H1 (cell line): ENCODE measurements at regions not wholly inside any gene's neighbourhood (a gene's known extent, or its start where the extent isn't known, plus 50 kb on each side); places are given as distances from the start of the nearest gene placed in this dataset.

ENCODE experiments used
- CTCF ChIA-PET: fragments of 300-600 bp; sonication (Branson Sonifier 250); formaldehyde crosslinking; loops from one replicate; lab custom pipeline; 2021; ENCODE audit not compliant: partially characterized antibody; lab: Charles Lee
- POLR2A ChIA-PET: fragments of 300-600 bp; sonication (Branson Sonifier 250); formaldehyde crosslinking; loops from one replicate; lab custom pipeline; 2021; ENCODE audit warnings: inconsistent platforms; ENCODE audit not compliant: partially characterized antibody; lab: Charles Lee
- DNase-seq, 2 experiments: peaks; one replicate each; pipeline versions ENCODE4 v3.0.0 to v3.0.0-alpha.2; 2010 to 2022; ENCODE audit warnings: low spot score in 2 of 2, low read depth in 1 of 2, mixed read lengths in 1 of 2
- FAIRE-seq: peaks from 2 replicates; lab custom pipeline; 2011; peaks lifted over from hg19 to GRCh38; lab: Jason Lieb, UNC
- H2AFZ ChIP-seq: 2 replicates; pipeline ENCODE4 v1.8.1; 2012; ENCODE audit warnings: low read length, inconsistent platforms
- H2AK5ac ChIP-seq: 2 replicates; pipeline ENCODE4 v1.6.1; 2013; ENCODE audit warnings: low read depth, low read length
- H2BK120ac ChIP-seq: replicated peaks from 2 replicates; pipeline ENCODE3; 2013; ENCODE audit warnings: low read depth, low read length, inconsistent platforms
- H2BK12ac ChIP-seq: 2 replicates; pipeline ENCODE4 v1.6.1; 2013; ENCODE audit warnings: low read depth, low read length
- H2BK15ac ChIP-seq: 2 replicates; pipeline ENCODE4 v1.6.1; 2013; ENCODE audit warnings: low read length
- H2BK20ac ChIP-seq: 2 replicates; pipeline ENCODE4 v1.6.1; 2013; ENCODE audit warnings: low read length
- H2BK5ac ChIP-seq: 2 replicates; pipeline ENCODE4 v1.6.1; 2013; ENCODE audit warnings: low read depth, low read length
- H3K14ac ChIP-seq: 2 replicates; pipeline ENCODE4 v1.6.1; 2013; ENCODE audit warnings: inconsistent platforms; ENCODE audit not compliant: insufficient read length
- H3K18ac ChIP-seq: 2 replicates; pipeline ENCODE4 v1.6.1; 2013; ENCODE audit warnings: low read length; ENCODE audit errors: extremely low read depth
- H3K23ac ChIP-seq: 2 replicates; pipeline ENCODE4 v1.6.1; 2013; ENCODE audit warnings: inconsistent platforms; ENCODE audit not compliant: insufficient read length
- H3K23me2 ChIP-seq: 2 replicates; pipeline ENCODE4 v1.6.1; 2013; ENCODE audit warnings: low read depth, low read length
- H3K27ac ChIP-seq: 2 replicates; pipeline ENCODE4 v1.6.1; 2011; ENCODE audit warnings: low read depth, low read length, inconsistent platforms
- H3K27me3 ChIP-seq, 4 experiments: replicated peaks in 1 of 4; 1 replicate in 1 of 4; 2 replicates in 3 of 4; pipeline versions ENCODE4 v1.6.1 to v1.8.1; 2011 to 2013; ENCODE audit warnings: low read length in 3 of 4, mild to moderate bottlenecking in 3 of 4, inconsistent platforms in 2 of 4, mixed read lengths in 2 of 4, moderate library complexity in 1 of 4; ENCODE audit not compliant: control insufficient read depth in 3 of 4, insufficient read depth in 3 of 4; ENCODE audit errors: extremely low read depth in 1 of 4
- H3K36me3 ChIP-seq, 4 experiments: 2 replicates each; pipeline versions ENCODE4 v1.6.1 to v1.8.1; 2011 to 2013; ENCODE audit warnings: mild to moderate bottlenecking in 4 of 4, low read length in 3 of 4, moderate library complexity in 2 of 4, control low read depth in 1 of 4, inconsistent platforms in 1 of 4; ENCODE audit not compliant: insufficient read depth in 4 of 4, control insufficient read depth in 2 of 4
- H3K4ac ChIP-seq: replicated peaks from 2 replicates; pipeline ENCODE3; 2013; ENCODE audit warnings: low read length, low read depth, mixed read lengths, inconsistent platforms; ENCODE audit not compliant: insufficient read length
- H3K4me1 ChIP-seq, 4 experiments: replicated peaks in 1 of 4; 1 replicate in 1 of 4; 2 replicates in 3 of 4; pipeline versions ENCODE4 v1.6.1 to v1.8.1; 2011 to 2013; ENCODE audit warnings: low read length in 3 of 4, inconsistent platforms in 2 of 4, mixed read lengths in 1 of 4; ENCODE audit not compliant: insufficient read depth in 4 of 4, control insufficient read depth in 3 of 4
- H3K4me2 ChIP-seq, 2 experiments: 2 replicates each; pipeline versions ENCODE4 v1.6.1 to v1.8.1; 2011 to 2013; ENCODE audit warnings: low read depth in 2 of 2, low read length in 2 of 2, control low read depth in 1 of 2, inconsistent platforms in 1 of 2, mild to moderate bottlenecking in 1 of 2; ENCODE audit not compliant: insufficient read depth in 1 of 2
- H3K4me3 ChIP-seq, 4 experiments: fragments of 200-600, 300-600 bp in 1 of 4; sonication (generic), shearing (Covaris generic), sonication (Bioruptor Twin) in 1 of 4; 2 replicates each; pipeline versions ENCODE4 v1.5.1 to v1.8.1; 2011 to 2016; ENCODE audit warnings: low read length in 4 of 4, low read depth in 3 of 4, control low read depth in 2 of 4, inconsistent platforms in 2 of 4, mild to moderate bottlenecking in 2 of 4, mixed read lengths in 1 of 4, moderate library complexity in 1 of 4; ENCODE audit not compliant: insufficient read depth in 2 of 4; ENCODE audit errors: extremely low read depth in 1 of 4
- H3K56ac ChIP-seq: replicated peaks from 2 replicates; pipeline ENCODE3; 2013; ENCODE audit warnings: low read depth, mild to moderate bottlenecking, mixed read lengths, low read length, inconsistent platforms; ENCODE audit not compliant: insufficient read length
- H3K79me1 ChIP-seq: 2 replicates; pipeline ENCODE4 v1.6.1; 2013; ENCODE audit warnings: low read depth, low read length, control low read depth
- H3K79me2 ChIP-seq, 2 experiments: 2 replicates each; pipeline versions ENCODE4 v1.6.1 to v1.8.1; 2012 to 2013; ENCODE audit warnings: low read length in 2 of 2, mild to moderate bottlenecking in 2 of 2, inconsistent platforms in 1 of 2; ENCODE audit not compliant: insufficient read depth in 2 of 2, control insufficient read depth in 1 of 2
- H3K9ac ChIP-seq, 4 experiments: replicated peaks in 1 of 4; 1 replicate in 1 of 4; 2 replicates in 3 of 4; pipeline versions ENCODE4 v1.6.1 to v1.8.1; 2011 to 2013; ENCODE audit warnings: low read depth in 3 of 4, low read length in 3 of 4, control low read depth in 2 of 4, mild to moderate bottlenecking in 2 of 4, moderate library complexity in 2 of 4, inconsistent platforms in 1 of 4; ENCODE audit errors: extremely low read depth in 1 of 4
- H3K9me3 ChIP-seq, 2 experiments: 2 replicates each; pipeline versions ENCODE4 v1.6.1 to v1.8.1; 2012 to 2013; ENCODE audit warnings: mild to moderate bottlenecking in 2 of 2, moderate library complexity in 2 of 2, control low read depth in 1 of 2, inconsistent platforms in 1 of 2, low read depth in 1 of 2, low read length in 1 of 2, mixed read lengths in 1 of 2; ENCODE audit not compliant: insufficient read depth in 2 of 2
- H4K20me1 ChIP-seq, 2 experiments: replicated peaks in 1 of 2; 2 replicates each; pipeline versions ENCODE3 to v1.8.1; 2011 to 2013; ENCODE audit warnings: inconsistent platforms in 2 of 2, low read length in 2 of 2, mild to moderate bottlenecking in 1 of 2; ENCODE audit not compliant: insufficient read depth in 2 of 2, control insufficient read depth in 1 of 2
- H4K5ac ChIP-seq: 2 replicates; pipeline ENCODE4 v1.6.1; 2013; ENCODE audit warnings: low read length, low read depth, mixed read lengths, inconsistent platforms; ENCODE audit not compliant: insufficient read length
- H4K8ac ChIP-seq: 2 replicates; pipeline ENCODE4 v1.8.0; 2013; ENCODE audit warnings: mild to moderate bottlenecking, moderate library complexity, low read length, inconsistent platforms; ENCODE audit not compliant: insufficient read depth; ENCODE audit errors: extremely low read depth
- H4K91ac ChIP-seq: replicated peaks from 2 replicates; pipeline ENCODE3; 2013; ENCODE audit warnings: low read length, mixed read lengths, inconsistent platforms; ENCODE audit not compliant: insufficient read length
- CEBPB ChIP-seq: IDR thresholded peaks from 2 replicates; pipeline ENCODE4 v1.6.1; 2012; ENCODE audit warnings: low read depth, low read length
- CHD2 ChIP-seq: IDR thresholded peaks from 2 replicates; pipeline ENCODE4 v1.6.1; 2012; ENCODE audit warnings: low read length, improper control_type of control experiment
- FOSL1 ChIP-seq: IDR thresholded peaks from 2 replicates; pipeline ENCODE4 v1.6.1; 2011; ENCODE audit warnings: mild to moderate bottlenecking, low read depth, low read length, moderate library complexity; ENCODE audit not compliant: insufficient read depth
- GABPA ChIP-seq: IDR thresholded peaks from 2 replicates; pipeline ENCODE4 v1.6.1; 2011; ENCODE audit warnings: mild to moderate bottlenecking, low read length, moderate library complexity, borderline replicate concordance; ENCODE audit not compliant: insufficient read depth
- KDM4A ChIP-seq: IDR thresholded peaks from one replicate; pipeline ENCODE4 v1.7.1; 2012; ENCODE audit warnings: low read depth, mild to moderate bottlenecking, moderate library complexity, low read length, inconsistent platforms; ENCODE audit not compliant: severe bottlenecking
- MAFK ChIP-seq: IDR thresholded peaks from 2 replicates; pipeline ENCODE4 v1.6.1; 2012; ENCODE audit warnings: low read depth, mild to moderate bottlenecking, improper control_type of control experiment, low read length
- NANOG ChIP-seq: IDR thresholded peaks from 2 replicates; pipeline ENCODE4 v1.6.1; 2011; ENCODE audit warnings: low read length, low read depth, mild to moderate bottlenecking, inconsistent platforms; ENCODE audit not compliant: insufficient read depth, poor library complexity, severe bottlenecking
- POLR2A ChIP-seq, 2 experiments: IDR thresholded peaks; 1 replicate in 1 of 2; 2 replicates in 1 of 2; pipeline ENCODE4 v1.6.1; 2011; ENCODE audit warnings: low read depth in 2 of 2, low read length in 2 of 2, mild to moderate bottlenecking in 2 of 2; ENCODE audit errors: control extremely low read depth in 1 of 2
- SAP30 ChIP-seq: fragments of 300-600 bp; sonication (generic); IDR thresholded peaks from 2 replicates; pipeline ENCODE4 v1.7.1; 2012; ENCODE audit warnings: low read length, moderate library complexity, mild to moderate bottlenecking, inconsistent platforms; ENCODE audit not compliant: insufficient read depth, insufficient replicate concordance
- SIN3A ChIP-seq, 2 experiments: IDR thresholded peaks in 1 of 2; conservative IDR thresholded peaks in 1 of 2; 2 replicates each; pipeline ENCODE4 v1.6.1; 2011 to 2012; ENCODE audit warnings: low read length in 2 of 2, improper control_type of control experiment in 1 of 2, low read depth in 1 of 2, mild to moderate bottlenecking in 1 of 2
- SIRT6 ChIP-seq: IDR thresholded peaks from one replicate; pipeline ENCODE4 v1.7.1; 2012; ENCODE audit warnings: low read length, inconsistent platforms
- SP1 ChIP-seq: IDR thresholded peaks from 2 replicates; pipeline ENCODE4 v1.6.1; 2011; ENCODE audit warnings: low read depth, low read length
- SP2 ChIP-seq: IDR thresholded peaks from 2 replicates; pipeline ENCODE4 v1.6.1; 2012; ENCODE audit warnings: mild to moderate bottlenecking, low read length, inconsistent platforms
- SRF ChIP-seq: IDR thresholded peaks from 2 replicates; pipeline ENCODE4 v1.6.1; 2011; ENCODE audit warnings: mild to moderate bottlenecking, low read depth, low read length, moderate library complexity
- WGBS, 2 experiments: shearing (Covaris generic) in 1 of 2; methylation state at CpG; one replicate each; pipeline versions ENCODE4 v1.1.6 to v1.1.7; 2013 to 2015; ENCODE audit warnings: low lambda C conversion rate in 2 of 2, mixed read lengths in 2 of 2, inconsistent platforms in 1 of 2, low coverage in 1 of 2, missing lambda C conversion rate in 1 of 2; ENCODE audit not compliant: insufficient replicate concordance in 2 of 2, insufficient coverage in 1 of 2, insufficient read length in 1 of 2; ENCODE audit errors: extremely low coverage in 1 of 2, missing lambda C conversion rate in 1 of 2; 5-methylcytosine and 5-hydroxymethylcytosine counted together
- TF ChIP-seq, protein P1 (sequence below): IDR thresholded peaks from 2 replicates; pipeline ENCODE4 v1.6.1; 2011; ENCODE audit warnings: low read depth, mild to moderate bottlenecking, low read length; ENCODE audit not compliant: insufficient read depth

DNA sequence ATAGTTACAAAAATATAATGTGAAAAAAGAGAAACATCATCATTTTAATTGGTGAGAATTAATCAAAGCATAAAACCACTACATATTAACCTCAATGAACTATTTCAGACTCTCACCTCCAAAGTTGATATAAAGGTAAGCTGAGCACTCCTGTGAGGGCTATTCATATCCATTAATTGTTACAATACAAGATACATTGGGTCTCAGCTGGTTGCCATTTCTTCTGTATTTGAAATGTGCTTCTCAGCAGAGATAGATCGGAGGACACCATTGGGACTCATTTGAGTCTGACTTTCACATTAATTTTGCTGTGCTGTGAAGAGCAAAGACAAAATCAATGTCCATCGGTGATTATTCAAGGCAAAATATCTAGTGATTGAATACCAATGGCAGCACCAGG is 459.5 kb upstream of the GOT2 start:
- H3K56ac ChIP-seq, result no peak overlapping the region
- peaks cover 0 to 2% (median 0%) of the 10 kb centered on the region in 4 experiments; a peak in 1 of 7 replicates for H3K4me1 ChIP-seq
- CTCF ChIA-PET, result interaction anchor here (0.9 to 2.8 kb wide), 10 partner anchors 10 to 367 kb away, joined by 3 to 16 read pairs (median 8); no protein-coding TSS in a partner anchor
- no peak overlapping the region for H3K9ac ChIP-seq
- no peaks in the 10 kb centered on the region; the same call in 1 of the 2 replicates for H3K23me2 ChIP-seq
- no peak overlapping the region for H3K23ac ChIP-seq
- no peak overlapping the region for H2BK20ac ChIP-seq
- H3K9me3 ChIP-seq, result no peaks in the 10 kb centered on the region
- no peak overlapping the region for H3K4me3 ChIP-seq
- no peak overlapping the region for H2BK12ac ChIP-seq
- no peaks in the 10 kb centered on the region for H3K79me1 ChIP-seq
- DNase-seq (no peak), FAIRE-seq (no peak)
- no peak overlapping the region for H2AFZ ChIP-seq
- no peak overlapping the region for H3K4ac ChIP-seq
- no peak overlapping the region for H4K8ac ChIP-seq
- H2AK5ac ChIP-seq, result no peak overlapping the region
- H3K4me2 ChIP-seq, result no peak overlapping the region
- H3K27me3 ChIP-seq, result peaks cover 0 to 1% (median 0%) of the 10 kb centered on the region in 4 experiments; a peak in 1 of 7 replicates
- no peak overlapping the region for H4K5ac ChIP-seq
- no peak overlapping the region for H3K14ac ChIP-seq
- no peaks in the 10 kb centered on the region for H3K36me3 ChIP-seq
- H2BK5ac ChIP-seq, result no peak overlapping the region
- no peak overlapping the region for H2BK15ac ChIP-seq
- H3K18ac ChIP-seq, result no peak overlapping the region
- H4K91ac ChIP-seq, result no peak overlapping the region
- POLR2A ChIA-PET, result no interaction called here
- H4K20me1 ChIP-seq, result no peaks in the 10 kb centered on the region
- no peak overlapping the region for H2BK120ac ChIP-seq
- no peaks in the 10 kb centered on the region for H3K79me2 ChIP-seq
- 97% methylated on average over 2 of the region's 2 CpGs; no CpG with 5 or more reads in 1 of the 2 experiments for WGBS, 2 experiments
- no peak overlapping the region for H3K27ac ChIP-seq
- no peak for TF ChIP-seq CHD2
- no peak for TF ChIP-seq FOSL1
- TF ChIP-seq NANOG, result no peak
- no peak for TF ChIP-seq SIN3A (conservative IDR thresholded peaks at IDR 0.05 in 1 of 2, IDR thresholded peaks at IDR 0.05 in 1 of 2; ENCODE audit: low read depth in 1 of 2, low read length in 2 of 2)
- no peak for TF ChIP-seq POLR2A (IDR thresholded peaks at IDR 0.05; ENCODE audit: control extremely low read depth in 1 of 2, low read depth in 2 of 2, low read length in 2 of 2)
- TF ChIP-seq SIRT6, result no peak
- TF ChIP-seq SP1, result no peak
- no peak for TF ChIP-seq GABPA
- TF ChIP-seq SP2, result no peak
- no peak for TF ChIP-seq CEBPB
- no peak for TF ChIP-seq KDM4A
- TF ChIP-seq SAP30, result no peak
- no peak for TF ChIP-seq MAFK
- TF ChIP-seq, protein P1, sequence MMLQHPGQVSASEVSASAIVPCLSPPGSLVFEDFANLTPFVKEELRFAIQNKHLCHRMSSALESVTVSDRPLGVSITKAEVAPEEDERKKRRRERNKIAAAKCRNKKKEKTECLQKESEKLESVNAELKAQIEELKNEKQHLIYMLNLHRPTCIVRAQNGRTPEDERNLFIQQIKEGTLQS, result no peak
- TF ChIP-seq SRF, result no peak
